Muscle of back (tissue), 3 donors: ENCODE measurements at regions not wholly inside any gene's neighbourhood (a gene's known extent, or its start where the extent isn't known, plus 50 kb on each side); places are given as distances from the start of the nearest gene placed in this dataset.

ENCODE experiments used
- DNase-seq, 3 donors: peaks; one replicate each; pipeline versions ENCODE4 v3.0.0 to v3.0.0-alpha.2; 2013

DNA sequence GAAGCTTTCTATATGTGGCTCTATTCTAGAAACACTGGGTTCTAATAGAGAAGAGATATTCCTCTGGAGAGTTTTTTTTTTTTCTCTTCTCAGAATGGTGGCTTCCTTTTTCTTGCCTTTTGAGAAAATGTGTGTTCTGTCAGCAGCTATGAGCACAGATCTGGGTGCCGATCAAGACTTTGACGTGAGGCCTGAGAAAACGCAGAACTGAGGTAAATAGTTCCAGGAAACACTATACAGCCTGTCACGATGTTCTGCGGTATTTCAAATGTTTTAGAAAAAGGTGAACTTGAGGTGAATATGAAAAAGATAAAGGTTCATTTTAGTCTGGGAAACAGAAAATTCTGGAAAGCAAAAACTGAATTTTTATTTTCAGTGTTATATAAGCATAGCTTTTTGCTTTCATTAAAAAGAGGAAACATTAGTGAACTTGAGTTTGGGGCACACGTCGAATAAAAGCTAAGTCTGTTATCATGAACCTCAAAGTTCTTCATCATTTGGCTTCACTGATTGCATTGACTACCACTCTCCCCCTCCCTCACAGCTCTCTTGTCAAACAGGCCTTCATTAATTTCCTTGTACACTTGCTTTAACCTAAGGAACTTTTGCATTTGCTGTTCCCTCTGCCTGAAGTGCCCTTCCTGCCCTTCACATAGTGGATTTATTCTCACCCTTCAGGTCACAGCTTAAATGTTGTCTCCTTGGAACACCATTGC, 265.1 kb downstream of the NFKBIZ start:
- DNase-seq: no peak

GRCh38 chr3:102122527-102122926, 273.2 kb downstream of the NFKBIZ start:
- DNase-seq: no peak

- no peak for DNase-seq
Measured at GRCh38 chr3:102123590-102124190, 274.4 kb downstream of the NFKBIZ start.

- no peak for DNase-seq
Measured at GRCh38 chr3:102124282-102124681, 275.0 kb downstream of the NFKBIZ start.

- DNase-seq: no peak
Measured at GRCh38 chr3:102124704-102125103, 275.4 kb downstream of the NFKBIZ start.

- DNase-seq: no peak
Measured at GRCh38 chr3:102125197-102125993, 276.1 kb downstream of the NFKBIZ start.

DNA sequence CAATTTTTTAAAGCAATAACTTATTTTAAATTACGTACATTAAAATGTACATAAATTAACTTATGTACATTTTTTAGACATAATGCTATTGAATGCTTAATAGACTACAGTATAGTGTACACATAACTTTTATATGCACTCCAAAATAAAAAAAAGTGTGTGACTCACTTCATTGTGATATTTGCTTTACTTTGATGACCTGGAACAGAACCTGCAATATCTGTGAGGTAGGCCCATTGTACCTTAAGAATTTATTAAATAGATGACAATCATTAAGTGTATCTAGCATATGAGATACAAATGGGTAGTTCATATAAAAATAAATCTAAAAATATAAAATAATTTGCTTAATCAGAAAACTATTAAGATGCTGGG, 276.7 kb downstream of the NFKBIZ start:
- no peak for DNase-seq

DNA sequence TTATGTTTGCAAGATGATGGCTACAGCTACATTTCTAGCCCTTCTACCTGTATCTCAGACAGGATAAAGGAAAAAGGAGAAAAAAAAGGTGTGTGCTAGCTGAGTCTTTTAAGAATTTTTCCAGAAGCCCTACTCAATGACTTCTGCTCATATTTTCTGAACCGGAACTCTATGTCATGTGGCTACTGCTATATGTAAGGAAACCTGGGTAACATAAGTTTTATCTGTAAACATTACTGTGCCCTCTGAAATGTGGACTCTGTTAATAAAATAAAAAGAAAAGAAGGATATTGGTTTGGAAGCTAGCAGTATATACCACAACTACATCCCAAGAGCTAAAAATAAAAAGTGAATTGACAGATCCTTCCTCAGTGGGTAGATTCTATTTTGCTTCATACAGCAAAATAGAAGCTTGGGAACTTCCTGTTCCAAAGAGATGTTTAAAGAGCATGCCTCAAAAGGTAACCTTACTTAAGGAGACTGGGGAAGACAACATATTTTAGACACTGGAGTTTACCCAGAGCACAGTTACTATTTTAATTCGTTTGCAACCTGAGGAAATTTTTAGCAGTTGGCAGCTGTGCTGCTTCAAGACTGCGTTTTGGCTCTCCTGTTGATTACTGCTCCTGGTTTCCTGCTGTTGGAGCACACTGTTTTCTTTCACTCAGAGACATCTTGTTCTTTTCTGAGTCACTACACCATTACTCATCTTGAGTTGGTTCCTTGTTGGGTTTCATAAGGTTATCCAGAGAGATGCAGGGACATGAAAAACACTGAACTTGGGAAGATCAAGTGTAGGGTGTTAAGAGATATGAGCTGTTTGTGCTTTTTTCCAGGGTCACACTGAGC, 280.7 kb downstream of the NFKBIZ start:
- peak in 1 of 3 donors; percentile 20 for DNase-seq

- no peak for DNase-seq
Measured at GRCh38 chr3:102132370-102132769, 283.1 kb downstream of the NFKBIZ start.

GRCh38 chr3:102133376-102133775, 284.1 kb downstream of the NFKBIZ start:
- DNase-seq: no peak

- DNase-seq: no peak
Measured at GRCh38 chr3:102135316-102135715, 286.0 kb downstream of the NFKBIZ start.

DNA sequence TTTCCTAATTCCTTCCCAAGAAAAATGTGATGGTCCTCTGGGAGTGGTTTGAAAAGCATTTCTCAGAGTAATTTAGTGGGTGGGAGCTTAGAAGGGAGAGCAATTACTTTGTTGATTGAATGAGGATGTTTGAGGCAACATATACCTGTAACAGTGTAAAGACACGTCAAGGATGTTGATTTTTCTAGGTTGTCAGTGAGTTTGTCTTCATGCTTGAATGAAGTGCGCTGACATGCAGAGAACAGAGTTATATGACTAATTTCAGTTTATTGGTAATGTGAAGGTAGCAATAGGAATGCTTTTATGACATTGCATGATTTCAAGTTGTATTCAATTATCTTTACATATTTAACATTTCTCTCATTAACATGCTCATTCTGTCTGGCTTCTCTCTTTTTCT, 286.9 kb downstream of the NFKBIZ start:
- no peak for DNase-seq

DNA sequence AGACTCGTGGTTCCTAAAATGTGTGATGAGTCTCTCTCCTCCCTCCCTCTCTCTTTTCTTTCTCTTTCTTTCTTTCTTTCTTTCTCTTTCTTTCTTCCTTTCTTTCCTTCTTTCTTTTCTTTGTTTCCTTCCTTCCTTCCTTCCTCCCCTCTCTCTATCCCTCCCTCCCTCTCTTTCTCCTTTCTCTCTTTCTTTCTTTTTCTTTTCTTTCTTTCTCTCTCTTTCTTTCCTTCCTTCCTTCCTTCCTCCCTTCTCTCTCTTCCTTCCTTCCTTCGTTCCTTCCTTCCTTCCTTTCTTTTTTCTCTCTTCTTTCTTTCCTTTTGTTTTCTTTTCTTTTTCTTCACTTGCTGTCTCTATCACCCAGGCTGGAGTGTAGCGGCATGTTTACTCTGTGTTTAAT, 290.8 kb downstream of the NFKBIZ start:
- DNase-seq: no peak

DNA sequence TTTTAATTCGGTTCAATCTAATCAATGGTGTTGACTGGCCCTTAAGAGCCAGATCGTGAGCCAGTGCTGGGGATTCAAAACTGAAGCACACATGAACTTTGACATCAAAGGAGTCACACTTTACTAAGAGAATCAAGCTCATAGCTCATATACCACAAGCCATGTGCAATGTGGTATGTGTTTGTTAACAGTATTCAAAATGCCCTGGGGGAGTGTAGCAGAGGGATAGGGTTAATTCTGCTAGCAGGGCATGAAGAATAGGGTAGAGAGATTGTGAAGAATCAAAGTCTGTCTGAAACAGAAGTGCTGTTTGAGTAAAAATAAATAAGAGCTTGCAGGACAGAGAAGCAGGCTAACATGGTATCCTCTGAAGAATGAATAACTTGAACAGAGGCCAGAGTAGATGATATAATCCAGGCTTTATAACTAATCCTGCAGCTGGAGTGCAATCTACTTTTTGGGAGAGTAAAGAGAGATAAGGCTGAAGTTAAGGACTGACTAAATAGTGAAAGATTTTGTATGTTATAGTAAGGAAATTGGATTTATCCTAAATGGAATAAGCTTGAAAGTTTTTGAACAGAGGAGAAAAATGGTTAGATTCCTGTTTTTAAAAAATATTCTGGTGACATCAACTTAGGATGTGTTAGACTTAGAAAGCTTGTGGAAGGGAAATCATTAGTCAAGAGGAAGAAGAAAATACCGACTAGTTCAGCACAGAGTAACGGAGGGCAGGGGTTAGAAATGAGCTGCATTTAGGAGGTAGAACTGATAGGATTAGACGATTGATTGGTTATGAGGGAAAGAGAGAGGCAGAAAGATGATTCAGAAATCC, 292.0 kb downstream of the NFKBIZ start:
- DNase-seq: peak in 1 of 3 donors; percentile 11

GRCh38 chr3:102141928-102142239, 292.6 kb downstream of the NFKBIZ start:
- DNase-seq: no peak

GRCh38 chr3:102142379-102143060, 292.3 kb upstream of the ZPLD1 start:
- DNase-seq: peak in 1 of 3 donors; percentile 2

DNA sequence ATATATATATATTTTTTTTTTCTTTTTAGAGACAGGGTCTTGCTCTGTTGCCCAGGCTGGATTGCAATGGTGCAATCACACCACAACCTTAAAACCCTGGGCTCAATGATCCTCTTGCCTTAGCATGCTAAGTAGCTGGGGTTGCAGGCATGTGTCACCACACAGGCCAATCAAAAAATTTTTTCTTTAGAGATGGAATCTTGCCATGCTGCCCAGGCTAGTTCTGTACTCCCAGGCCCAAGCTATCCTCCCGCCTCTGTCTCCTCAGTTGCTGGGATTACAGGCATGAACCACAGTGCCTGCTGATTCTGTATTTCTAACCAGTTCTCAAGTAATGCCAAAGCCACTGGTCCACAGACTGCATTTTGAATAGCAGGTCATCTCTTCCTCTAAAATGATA, 291.3 kb upstream of the ZPLD1 start:
- no peak for DNase-seq

- no peak for DNase-seq
Measured at GRCh38 chr3:102144063-102144462, 290.8 kb upstream of the ZPLD1 start.

DNA sequence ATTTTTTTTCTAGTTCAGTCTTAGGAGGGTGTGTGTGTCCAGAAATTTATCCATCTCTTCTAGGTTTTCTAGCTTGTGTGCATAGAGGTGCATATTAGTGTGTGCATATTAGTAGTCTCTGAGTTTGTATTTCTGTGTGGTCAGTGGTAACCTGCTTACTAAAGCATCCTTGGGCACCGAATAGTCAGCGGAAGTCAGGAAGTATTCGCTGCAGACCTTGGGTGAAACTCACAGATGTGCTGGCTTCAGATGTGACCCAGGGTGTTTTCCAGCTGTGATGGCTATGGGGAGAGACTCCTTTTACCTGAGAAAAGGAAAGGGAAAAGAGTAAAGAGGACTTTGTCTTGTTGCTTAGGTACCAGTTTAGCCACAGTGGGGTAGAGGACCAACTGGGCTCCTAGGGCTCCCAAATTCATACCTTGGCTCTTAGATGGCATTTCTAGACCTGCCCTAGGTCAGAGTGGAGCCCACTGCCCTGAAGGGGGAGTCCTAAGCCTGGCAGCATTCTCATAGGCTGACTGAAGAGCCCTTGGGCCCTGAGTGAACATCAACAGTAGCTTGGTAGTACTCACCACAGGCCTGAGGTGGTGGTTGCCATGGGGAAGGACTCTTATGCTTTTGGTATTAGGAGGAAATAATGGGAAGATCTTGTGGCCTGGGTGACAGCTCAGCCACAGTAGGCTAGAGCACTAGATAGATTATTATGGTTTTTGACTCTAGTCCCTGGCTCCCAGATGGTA, 286.0 kb upstream of the ZPLD1 start:
- DNase-seq: no peak

- no peak for DNase-seq
Measured at GRCh38 chr3:102151935-102152334, 282.9 kb upstream of the ZPLD1 start.
